ENCODE measurements at regions not wholly inside any gene's neighbourhood (a gene's known extent, or its start where the extent isn't known, plus 50 kb on each side); places are given as distances from the start of the nearest gene placed in this dataset.

GRCh38 chr4:134567461-134567860 lies 365.9 kb upstream of the PABPC4L start:
- no peak for TF ChIP-seq CTCF (IDR thresholded peaks at IDR 0.05)
- TF ChIP-seq POLR2A (IDR thresholded peaks at IDR 0.05): no peak
- no peak for TF ChIP-seq EP300 (IDR thresholded peaks at IDR 0.05)
- no peak for TF ChIP-seq POLR2AphosphoS5 (IDR thresholded peaks at IDR 0.05)

Data from suprapubic skin (tissue), 4 donors.